Esophagus squamous epithelium (tissue), 5 donors: ENCODE measurements at regions not wholly inside any gene's neighbourhood (a gene's known extent, or its start where the extent isn't known, plus 50 kb on each side); places are given as distances from the start of the nearest gene placed in this dataset.
A peak's percentile ranks its signal among the peaks of the same experiment; 100 is the strongest.

Source experiments
- DNase-seq: peaks from one replicate; lab custom pipeline; 2025; lab: John Stamatoyannopoulos, UW
- H3K27ac ChIP-seq, 4 donors: fragments of 200-600 bp; sonication (generic); one replicate each; pipeline ENCODE4 v1.5.1; 2016 to 2019; ENCODE audit warnings: mild to moderate bottlenecking in 1 of 4
- H3K27me3 ChIP-seq, 4 donors: fragments of 200-600 bp; sonication (generic); 1 replicate in 3 of 4; 2 replicates in 1 of 4; pipeline versions ENCODE4 v1.5.1 to v1.6.0; 2017 to 2021; ENCODE audit warnings: antibody characterized with exemption in 1 of 4
- H3K36me3 ChIP-seq, 3 donors: fragments of 200-600 bp; sonication (generic); one replicate each; pipeline ENCODE4 v1.5.1; 2016 to 2019
- H3K4me1 ChIP-seq, 3 donors: fragments of 200-600 bp; sonication (generic); one replicate each; pipeline ENCODE4 v1.5.1; 2017 to 2019
- H3K4me3 ChIP-seq, 4 donors: fragments of 200-600 bp; sonication (generic); 1 replicate in 3 of 4; 2 replicates in 1 of 4; pipeline ENCODE4 v1.5.1; 2016 to 2019; ENCODE audit warnings: mild to moderate bottlenecking in 2 of 4, moderate library complexity in 1 of 4
- H3K9me3 ChIP-seq, 3 donors: fragments of 200-600 bp; sonication (generic); one replicate each; pipeline ENCODE4 v1.5.1; 2016 to 2019
- POLR2A ChIP-seq, 4 donors: fragments of 450-650 bp; IDR thresholded peaks; one replicate each; pipeline ENCODE4 v1.6.1; 2017; ENCODE audit warnings: antibody characterized with exemption in 4 of 4, mild to moderate bottlenecking in 4 of 4, moderate library complexity in 3 of 4
- WGBS, 2 donors: methylation state at CpG; one replicate each; pipeline ENCODE4 v1.1.5; 2018; 5-methylcytosine and 5-hydroxymethylcytosine counted together
- intact Hi-C: fragments of 100-400 bp; cut with DNase I; formaldehyde crosslinking; loops from one replicate; pipeline ENCODE4 v1.15.0; 2022
- TF ChIP-seq, protein P1 (sequence below), 6 experiments: fragments of 450-650 bp in 4 of 6; fragments of 200-600 bp in 2 of 6; sonication (generic) in 2 of 6; IDR thresholded peaks; one replicate each; pipeline ENCODE4 v1.5.1; 2016 to 2019; ENCODE audit warnings: antibody characterized with exemption in 6 of 6, mild to moderate bottlenecking in 4 of 6, moderate library complexity in 4 of 6
- donor health status: DM: yes; HTN: yes; CAD: no.

GRCh38 chr14:101216366-101217079, 313.0 kb upstream of the RTL1 start:
- intact Hi-C loops = no loop called here
- peak overlapping the region in 1 of 4 donors; percentile 13 for H3K27ac ChIP-seq
- no peaks in the 10 kb centered on the region for H3K9me3 ChIP-seq
- TF ChIP-seq POLR2A (IDR thresholded peaks at IDR 0.05) = no peak
- TF ChIP-seq, protein P1, sequence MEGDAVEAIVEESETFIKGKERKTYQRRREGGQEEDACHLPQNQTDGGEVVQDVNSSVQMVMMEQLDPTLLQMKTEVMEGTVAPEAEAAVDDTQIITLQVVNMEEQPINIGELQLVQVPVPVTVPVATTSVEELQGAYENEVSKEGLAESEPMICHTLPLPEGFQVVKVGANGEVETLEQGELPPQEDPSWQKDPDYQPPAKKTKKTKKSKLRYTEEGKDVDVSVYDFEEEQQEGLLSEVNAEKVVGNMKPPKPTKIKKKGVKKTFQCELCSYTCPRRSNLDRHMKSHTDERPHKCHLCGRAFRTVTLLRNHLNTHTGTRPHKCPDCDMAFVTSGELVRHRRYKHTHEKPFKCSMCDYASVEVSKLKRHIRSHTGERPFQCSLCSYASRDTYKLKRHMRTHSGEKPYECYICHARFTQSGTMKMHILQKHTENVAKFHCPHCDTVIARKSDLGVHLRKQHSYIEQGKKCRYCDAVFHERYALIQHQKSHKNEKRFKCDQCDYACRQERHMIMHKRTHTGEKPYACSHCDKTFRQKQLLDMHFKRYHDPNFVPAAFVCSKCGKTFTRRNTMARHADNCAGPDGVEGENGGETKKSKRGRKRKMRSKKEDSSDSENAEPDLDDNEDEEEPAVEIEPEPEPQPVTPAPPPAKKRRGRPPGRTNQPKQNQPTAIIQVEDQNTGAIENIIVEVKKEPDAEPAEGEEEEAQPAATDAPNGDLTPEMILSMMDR (IDR thresholded peaks at IDR 0.05) = no peak
- H3K36me3 ChIP-seq = no peaks in the 10 kb centered on the region
- H3K4me3 ChIP-seq = no peak overlapping the region
- peaks cover 0 to 10% (median 0%) of the 10 kb centered on the region in 3 donors for H3K4me1 ChIP-seq
- H3K27me3 ChIP-seq = no peaks in the 10 kb centered on the region
- WGBS, 2 donors = 60 to 65% methylated on average over 9 of the region's 9 CpGs
- no peak for DNase-seq

GRCh38 chr14:101217080-101217463, 313.6 kb upstream of the RTL1 start:
- intact Hi-C loops = no loop called here
- 55 to 56% methylated on average over 6 of the region's 6 CpGs for WGBS, 2 donors
- Histone ChIP-seq H3K4me3 (no peak overlapping the region), H3K4me1 (peaks cover 0 to 10% (median 0%) of the 10 kb centered on the region in 3 donors), H3K9me3 (no peaks in the 10 kb centered on the region), H3K36me3 (no peaks in the 10 kb centered on the region), H3K27me3 (no peaks in the 10 kb centered on the region), H3K27ac (peak overlapping the region in 1 of 4 donors; percentile 13)
- TF ChIP-seq, protein P1 (IDR thresholded peaks at IDR 0.05) = no peak
- no peak for TF ChIP-seq POLR2A (IDR thresholded peaks at IDR 0.05)
- no peak for DNase-seq

DNA sequence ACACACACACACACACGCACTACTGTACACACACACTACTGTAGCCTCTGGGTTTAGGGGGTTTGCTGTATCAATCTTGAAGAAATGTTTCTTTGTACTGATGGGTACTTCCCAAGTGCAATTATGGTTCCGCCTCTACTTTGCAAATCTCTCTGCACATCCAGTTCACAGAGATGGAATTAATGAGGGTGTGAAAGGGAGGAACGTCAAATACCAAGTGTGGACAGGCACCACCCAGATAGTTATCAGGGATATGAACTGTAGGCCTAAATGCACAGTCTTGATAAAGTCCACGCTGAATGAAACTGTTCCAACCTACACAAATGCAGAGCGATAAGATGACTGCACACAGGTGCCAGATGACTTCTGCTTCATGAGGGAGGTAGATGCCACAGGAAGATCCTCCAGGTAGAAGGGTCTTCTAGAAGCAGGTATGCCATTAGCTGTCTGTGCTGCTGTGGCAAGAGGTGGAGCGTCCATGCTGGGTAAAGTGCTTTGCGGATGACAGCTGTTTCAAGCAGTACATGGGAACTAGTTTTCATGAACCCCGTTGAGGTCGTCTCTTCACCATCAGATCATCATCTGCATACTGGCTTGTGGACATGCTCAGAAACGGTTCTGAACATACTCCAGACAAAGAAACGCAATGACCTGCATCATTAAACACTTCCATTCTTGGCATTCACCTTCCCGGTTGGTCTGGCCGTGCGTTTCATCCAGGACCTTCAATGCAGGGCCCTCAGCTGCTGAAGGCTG, 314.3 kb upstream of the RTL1 start:
- H3K27ac ChIP-seq = no peak overlapping the region
- peaks cover 0 to 10% (median 0%) of the 10 kb centered on the region in 3 donors for H3K4me1 ChIP-seq
- WGBS, 2 donors = 78 to 83% methylated on average over 14 of the region's 14 CpGs
- no peak for TF ChIP-seq POLR2A (IDR thresholded peaks at IDR 0.05)
- TF ChIP-seq, protein P1 (IDR thresholded peaks at IDR 0.05) = no peak
- H3K9me3 ChIP-seq = no peaks in the 10 kb centered on the region
- DNase-seq = no peak
- intact Hi-C loops = no loop called here
- H3K36me3 ChIP-seq = no peaks in the 10 kb centered on the region
- no peaks in the 10 kb centered on the region for H3K27me3 ChIP-seq
- H3K4me3 ChIP-seq = no peak overlapping the region

DNA sequence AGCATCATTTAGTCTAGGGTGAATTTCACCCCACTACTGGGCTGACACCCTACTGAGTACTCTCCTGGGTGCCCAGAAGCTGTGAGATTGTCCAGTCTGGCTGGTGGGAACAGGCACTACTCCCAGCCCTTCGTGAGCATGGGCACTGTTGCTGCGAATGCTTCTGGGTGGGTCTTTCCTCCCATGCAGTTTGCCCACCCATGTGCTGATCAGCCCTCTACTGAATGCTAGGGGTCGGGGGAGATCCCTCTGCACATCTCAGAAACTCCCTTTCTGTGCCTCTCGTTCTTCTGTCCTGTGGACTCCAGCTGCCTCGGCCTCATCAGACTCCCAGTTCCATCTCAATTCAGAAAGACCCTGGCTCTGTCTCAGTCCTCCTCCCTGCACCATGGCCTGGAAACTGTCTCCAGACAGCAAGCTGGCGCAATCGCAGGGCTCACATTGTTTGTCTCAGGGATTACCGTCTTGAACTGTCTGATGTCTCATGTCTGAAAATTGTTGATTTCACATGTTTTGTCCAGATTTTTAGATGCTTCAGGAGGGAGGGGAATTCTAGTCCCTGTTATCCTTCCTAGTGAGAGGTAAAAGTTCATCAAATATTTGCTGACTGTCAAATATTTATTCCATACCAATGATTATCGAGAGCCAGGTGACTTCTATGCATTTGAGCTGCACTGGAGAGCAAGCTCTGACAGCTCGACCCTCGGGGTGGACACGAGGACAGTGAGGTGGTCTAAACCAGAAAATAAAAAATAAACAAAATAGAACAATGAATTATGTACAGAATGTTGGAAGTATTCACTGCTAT, 316.6 kb upstream of the RTL1 start:
- 61 to 72% methylated on average over 12 of the region's 12 CpGs for WGBS, 2 donors
- Histone ChIP-seq H3K9me3 (no peaks in the 10 kb centered on the region), H3K36me3 (no peaks in the 10 kb centered on the region), H3K4me1 (peaks cover 0 to 20% (median 0%) of the 10 kb centered on the region in 3 donors), H3K4me3 (no peak overlapping the region), H3K27me3 (no peaks in the 10 kb centered on the region), H3K27ac (peak overlapping the region in 2 of 4 donors; percentile 21 to 64)
- TF ChIP-seq POLR2A (IDR thresholded peaks at IDR 0.05) = no peak
- TF ChIP-seq, protein P1 (IDR thresholded peaks at IDR 0.05) = no peak
- DNase-seq = no peak
- intact Hi-C loops = no loop called here
